IMR-90 (cell line): ENCODE measurements at regions not wholly inside any gene's neighbourhood (a gene's known extent, or its start where the extent isn't known, plus 50 kb on each side); places are given as distances from the start of the nearest gene placed in this dataset.
A peak's percentile ranks its signal among the peaks of the same experiment; 100 is the strongest.

Experiments used
- ATAC-seq: fragments of 200-7000 bp; cut with Tn5 transposase; 2 replicates; pipeline ENCODE4 v1.9.1; 2020; ENCODE audit warnings: low read depth, mild to moderate bottlenecking, moderate library complexity
- BruUV-seq: library from RNA; stranded (reverse); fragments of 400-500 nt; replicated peaks from 2 replicates; lab custom pipeline; 2021; lab: Mats Ljungman, UMichigan
- CTCF ChIA-PET: fragments of 300-600 bp; formaldehyde crosslinking; extraction: SDS; loops from one replicate; lab custom pipeline; 2021; ENCODE audit warnings: antibody characterized with exemption; lab: Yijun Ruan, JAX
- POLR2A ChIA-PET: fragments of 300-600 bp; sonication (Branson Sonifier 250); formaldehyde crosslinking; loops from one replicate; lab custom pipeline; 2022; ENCODE audit warnings: antibody characterized with exemption; ENCODE audit not compliant: unreplicated experiment; lab: Charles Lee
- DNase-seq: peaks from one replicate; pipeline ENCODE4 v3.0.0; 2013
- H2AFZ ChIP-seq: replicated peaks from 2 replicates; pipeline ENCODE3; 2013; ENCODE audit warnings: low read length, mild to moderate bottlenecking; ENCODE audit not compliant: poor library complexity
- H2AK5ac ChIP-seq: 2 replicates; pipeline ENCODE4 v1.6.1; 2013; ENCODE audit warnings: low read depth, low read length, inconsistent platforms
- H2AK9ac ChIP-seq: replicated peaks from 2 replicates; pipeline ENCODE3; 2013; ENCODE audit warnings: mild to moderate bottlenecking, low read depth, low read length, moderate library complexity; ENCODE audit not compliant: poor library complexity
- H2BK120ac ChIP-seq: 2 replicates; pipeline ENCODE4 v1.6.1; 2013; ENCODE audit warnings: low read depth, low read length, inconsistent platforms
- H2BK15ac ChIP-seq: 3 replicates; pipeline ENCODE4 v1.6.1; 2013; ENCODE audit warnings: low read depth, low read length, inconsistent platforms
- H2BK20ac ChIP-seq: 2 replicates; pipeline ENCODE4 v1.6.1; 2013; ENCODE audit warnings: low read depth, mild to moderate bottlenecking, inconsistent platforms, low read length, moderate library complexity
- H2BK5ac ChIP-seq: 2 replicates; pipeline ENCODE4 v1.6.1; 2013; ENCODE audit warnings: mild to moderate bottlenecking, low read depth, low read length, inconsistent platforms; ENCODE audit not compliant: poor library complexity, severe bottlenecking
- H3K14ac ChIP-seq: replicated peaks from 2 replicates; pipeline ENCODE4 v1.6.1; 2013; ENCODE audit warnings: low read depth, low read length, inconsistent platforms
- H3K18ac ChIP-seq: 2 replicates; pipeline ENCODE4 v1.6.1; 2013; ENCODE audit warnings: low read depth, low read length, control low read depth
- H3K23ac ChIP-seq: 2 replicates; pipeline ENCODE4 v1.6.1; 2013; ENCODE audit warnings: low read depth, low read length, inconsistent platforms
- H3K27ac ChIP-seq: 2 replicates; pipeline ENCODE4 v1.5.1; 2013; ENCODE audit warnings: mild to moderate bottlenecking, control low read depth, low read length; ENCODE audit not compliant: insufficient read depth
- H3K27me3 ChIP-seq: 2 replicates; pipeline ENCODE4 v1.6.1; 2013; ENCODE audit warnings: low read length; ENCODE audit not compliant: control insufficient read depth, insufficient read depth
- H3K36me3 ChIP-seq: 2 replicates; pipeline ENCODE4 v1.6.1; 2013; ENCODE audit warnings: low read length, mixed read lengths; ENCODE audit not compliant: control insufficient read depth, insufficient read depth
- H3K4ac ChIP-seq: 2 replicates; pipeline ENCODE4 v1.6.1; 2013; ENCODE audit warnings: low read depth, low read length, inconsistent platforms
- H3K4me1 ChIP-seq: 2 replicates; pipeline ENCODE4 v1.6.1; 2013; ENCODE audit warnings: low read length, mixed read lengths; ENCODE audit not compliant: control insufficient read depth, insufficient read depth
- H3K4me2 ChIP-seq: 2 replicates; pipeline ENCODE4 v1.6.1; 2013; ENCODE audit warnings: low read depth, mild to moderate bottlenecking, control low read depth, low read length, moderate library complexity
- H3K4me3 ChIP-seq: 2 replicates; pipeline ENCODE4 v1.5.1; 2013; ENCODE audit warnings: low read depth, mild to moderate bottlenecking, control low read depth, low read length, moderate library complexity; ENCODE audit not compliant: insufficient read depth
- H3K56ac ChIP-seq: 2 replicates; pipeline ENCODE4 v1.6.1; 2013; ENCODE audit warnings: low read length, inconsistent platforms; ENCODE audit not compliant: insufficient read depth; ENCODE audit errors: extremely low read depth
- H3K79me1 ChIP-seq, 2 experiments: 2 replicates each; pipeline ENCODE4 v1.6.1; 2013; ENCODE audit warnings: low read length in 2 of 2, inconsistent platforms in 1 of 2, low read depth in 1 of 2
- H3K9ac ChIP-seq: 2 replicates; pipeline ENCODE4 v1.6.1; 2013; ENCODE audit warnings: low read depth, low read length, control low read depth
- H3K9me1 ChIP-seq: 2 replicates; pipeline ENCODE4 v1.6.1; 2013; ENCODE audit warnings: low read length, inconsistent platforms; ENCODE audit not compliant: insufficient read depth
- H3K9me3 ChIP-seq: 2 replicates; pipeline ENCODE4 v1.6.1; 2013; ENCODE audit warnings: low read length; ENCODE audit not compliant: control insufficient read depth, insufficient read depth
- H4K20me1 ChIP-seq: 2 replicates; pipeline ENCODE4 v1.6.1; 2013; ENCODE audit warnings: low read length, inconsistent platforms; ENCODE audit not compliant: insufficient read depth
- H4K5ac ChIP-seq: 2 replicates; pipeline ENCODE4 v1.6.1; 2013; ENCODE audit warnings: mild to moderate bottlenecking, low read depth, low read length, control low read depth
- H4K8ac ChIP-seq, 2 experiments: 2 replicates each; pipeline ENCODE4 v1.6.1; 2013; ENCODE audit warnings: low read depth in 2 of 2, low read length in 2 of 2, control low read depth in 1 of 2, inconsistent platforms in 1 of 2
- H4K91ac ChIP-seq: 2 replicates; pipeline ENCODE4 v1.6.1; 2013; ENCODE audit warnings: low read depth, low read length, inconsistent platforms; ENCODE audit not compliant: insufficient read depth
- BHLHE40 ChIP-seq: fragments of 150-350 bp; IDR thresholded peaks from 2 replicates; pipeline ENCODE4 v1.6.1; 2016; ENCODE audit warnings: mild to moderate bottlenecking, low read depth, low read length
- CEBPB ChIP-seq: IDR thresholded peaks from 2 replicates; pipeline ENCODE4 v1.6.1; 2012; ENCODE audit warnings: low read depth, low read length, improper control_type of control experiment
- CHD1 ChIP-seq: IDR thresholded peaks from 2 replicates; pipeline ENCODE4 v1.6.1; 2012; ENCODE audit warnings: low read depth, low read length, improper control_type of control experiment
- FOS ChIP-seq: fragments of 150-350 bp; IDR thresholded peaks from 2 replicates; pipeline ENCODE4 v1.6.1; 2016; ENCODE audit warnings: low read depth, low read length
- POLR2A ChIP-seq: IDR thresholded peaks from 2 replicates; pipeline ENCODE4 v1.6.1; 2012; ENCODE audit warnings: mild to moderate bottlenecking, low read depth, low read length
- RCOR1 ChIP-seq: IDR thresholded peaks from 2 replicates; pipeline ENCODE4 v1.6.1; 2012; ENCODE audit warnings: mild to moderate bottlenecking, low read length, improper control_type of control experiment; ENCODE audit not compliant: insufficient replicate concordance
- RFX5 ChIP-seq: IDR thresholded peaks from 2 replicates; pipeline ENCODE4 v1.8.0; 2012; ENCODE audit warnings: low read depth, mild to moderate bottlenecking, low read length, moderate library complexity
- WGBS, 2 experiments: methylation state at CpG; one replicate each; pipeline versions ENCODE4 v1.1.5 to v1.1.7; 2013; ENCODE audit warnings: missing lambda C conversion rate in 2 of 2; ENCODE audit not compliant: insufficient read length in 1 of 2; ENCODE audit errors: extremely low coverage in 2 of 2; 5-methylcytosine and 5-hydroxymethylcytosine counted together
- dilution Hi-C: fragments of 300-500 bp; cut with HindIII; formaldehyde crosslinking; loops from one replicate; pipeline ENCODE4 v1.14.3; 2018; ENCODE audit warnings: low sequenced_read_pairs; ENCODE audit not compliant: unreplicated experiment
- in situ Hi-C: fragments of 300-500 bp; cut with MboI; formaldehyde crosslinking; loops from 3 replicates; pipeline ENCODE4 v1.14.3; 2019; ENCODE audit warnings: low sequenced_read_pairs, inconsistent platforms, mixed read lengths
- intact Hi-C: fragments of 100-400 bp; cut with micrococcal nuclease; formaldehyde crosslinking; loops from 2 replicates; pipeline ENCODE4 v1.10.0; 2022

DNA sequence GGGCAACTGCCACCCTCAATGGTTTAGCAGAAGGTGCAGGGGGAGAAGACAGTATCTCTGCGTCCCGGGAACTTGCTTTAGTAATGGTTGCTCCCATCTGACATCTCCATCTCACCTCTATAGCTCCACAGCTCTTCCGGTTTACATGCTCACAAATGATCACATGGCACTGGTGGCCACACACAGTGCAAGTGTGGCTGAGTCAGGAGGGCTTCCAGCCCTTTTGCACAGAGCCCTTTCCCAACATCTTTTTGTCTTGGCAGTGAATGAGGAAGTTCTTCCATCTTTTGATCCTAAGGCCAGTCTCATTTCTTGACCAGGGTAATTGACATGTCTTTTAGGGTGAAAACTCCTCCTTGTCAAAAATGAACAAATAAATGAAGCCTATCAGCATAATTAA lies 347.7 kb downstream of the LPIN1 start:
- Histone ChIP-seq H3K14ac (no peak overlapping the region), H3K9me1 (no peaks in the 10 kb centered on the region), H3K4me2 (no peak overlapping the region), H3K4ac (no peak overlapping the region), H2AK5ac (no peak overlapping the region), H3K27ac (no peak overlapping the region), H4K20me1 (no peaks in the 10 kb centered on the region), H3K18ac (no peak overlapping the region), H3K27me3 (no peaks in the 10 kb centered on the region), H3K23ac (no peak overlapping the region), H4K5ac (no peak overlapping the region), H4K91ac (no peak overlapping the region), H2AFZ (peak overlapping the region; percentile 5), H3K4me3 (no peak overlapping the region), H4K8ac (no peak overlapping the region), H2BK15ac (no peak overlapping the region), H2BK120ac (no peak overlapping the region), H3K9me3 (no peaks in the 10 kb centered on the region), H3K4me1 (no peaks in the 10 kb centered on the region), H3K9ac (no peak overlapping the region), H2BK5ac (no peak overlapping the region), H3K56ac (no peak overlapping the region), H3K79me1 (no peaks in the 10 kb centered on the region), H2BK20ac (no peak overlapping the region), H2AK9ac (no peak overlapping the region), H3K36me3 (no peaks in the 10 kb centered on the region)
- WGBS, 2 experiments = no CpG with 5 or more reads among the region's 3 CpGs
- CTCF ChIA-PET = no interaction called here
- BruUV-seq = no TSS peak
- ATAC-seq (no peak), DNase-seq (no peak)
- in situ Hi-C loops (no loop called here), dilution Hi-C loops (no loop called here), intact Hi-C loops (no loop called here)
- TF ChIP-seq FOS (no peak), CEBPB (no peak), CHD1 (no peak), RCOR1 (no peak), BHLHE40 (no peak), POLR2A (no peak), RFX5 (no peak)
- POLR2A ChIA-PET = no interaction called here
